ENCODE measurements at regions not wholly inside any gene's neighbourhood (a gene's known extent, or its start where the extent isn't known, plus 50 kb on each side); places are given as distances from the start of the nearest gene placed in this dataset.
A peak's percentile ranks its signal among the peaks of the same experiment; 100 is the strongest.
"Not testable (repeated sequence)": the region's sequence is repeated elsewhere in the genome, so short reads cannot be mapped to it uniquely, and the experiment has no call there.

DNA sequence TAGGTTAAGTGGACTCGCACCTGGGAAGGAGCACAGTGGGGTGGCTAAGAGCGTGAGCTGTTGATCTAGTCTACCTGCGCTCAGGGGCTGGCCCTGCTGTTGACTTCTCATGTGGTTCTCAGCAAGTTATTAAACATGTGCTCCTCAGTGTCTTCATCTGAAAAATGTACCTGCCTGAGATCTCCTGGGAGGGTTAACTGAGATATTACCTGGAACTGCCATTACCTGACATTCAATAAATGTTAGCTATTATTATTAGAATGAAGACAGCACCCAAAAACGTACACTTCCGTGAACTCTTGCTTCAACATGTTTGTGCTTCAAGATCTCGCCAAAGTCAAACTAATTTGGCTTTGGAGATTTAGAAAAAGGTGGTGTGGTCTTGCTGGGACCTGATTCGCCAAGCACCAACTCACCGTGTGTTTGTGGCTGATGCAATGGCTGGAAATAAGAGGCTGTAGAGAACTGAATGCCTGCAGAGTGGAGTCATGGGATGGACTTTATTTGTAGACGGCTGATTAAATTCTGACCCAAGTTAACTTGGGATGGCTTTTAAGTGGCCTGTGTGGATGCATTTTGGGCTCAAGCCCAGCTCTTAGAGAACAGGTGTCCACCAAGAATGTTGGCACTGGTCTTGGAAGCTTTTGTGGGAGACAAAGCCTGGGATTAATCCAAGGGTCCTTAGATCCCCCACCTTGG is 692.9 kb downstream of the QKI start:
- DNase-seq (ENCODE audit: low spot score): no peak

GRCh38 chr6:164106345-164106769 is 691.8 kb downstream of the QKI start:
- DNase-seq (ENCODE audit: low spot score): no peak

DNA sequence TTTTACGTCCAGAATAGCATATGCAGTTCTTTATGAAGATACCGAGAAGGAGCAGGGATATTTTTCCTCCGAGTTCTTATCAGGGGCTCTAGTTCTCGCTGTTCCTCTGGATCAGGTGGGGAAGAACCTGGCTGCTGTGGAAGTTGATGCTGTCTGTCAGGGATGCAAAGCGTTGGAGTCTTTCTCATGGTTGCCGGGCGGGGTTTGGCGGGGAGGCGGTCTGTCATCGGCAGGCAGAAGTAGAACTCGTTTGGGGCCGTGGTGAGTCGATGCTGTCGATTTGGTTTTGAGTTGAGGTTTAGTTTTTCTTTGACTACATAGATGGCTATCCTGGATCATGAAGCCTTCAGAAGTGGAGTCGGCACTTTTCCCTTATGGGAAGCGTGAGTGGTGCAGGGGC is 691.2 kb downstream of the QKI start:
- DNase-seq (ENCODE audit: low spot score): no peak

GRCh38 chr6:164104432-164104831 is 689.9 kb downstream of the QKI start:
- no peak for DNase-seq (ENCODE audit: low spot score)

GRCh38 chr6:164102693-164103092 is 688.2 kb downstream of the QKI start:
- DNase-seq (ENCODE audit: low spot score): no peak

DNA sequence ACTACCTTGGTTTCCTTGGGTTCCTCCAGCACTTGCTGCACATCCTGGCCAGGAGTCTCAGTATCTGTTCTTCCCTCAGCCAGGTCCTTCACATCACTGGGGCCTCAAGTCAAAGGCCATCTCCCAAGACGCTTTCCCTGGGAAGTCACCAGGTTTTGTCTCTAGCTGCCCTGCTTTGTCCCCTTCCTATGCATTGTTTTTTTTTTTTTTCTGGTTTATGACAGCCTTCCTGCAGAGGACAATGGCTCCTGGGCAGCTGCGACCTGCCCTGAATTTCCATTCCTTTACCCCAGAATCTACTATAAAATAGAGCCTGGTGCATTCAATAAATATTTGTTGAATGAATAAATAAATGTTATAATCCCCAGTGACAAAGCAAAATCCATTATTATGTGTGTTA is 687.3 kb downstream of the QKI start:
- no peak for DNase-seq (ENCODE audit: low spot score)

GRCh38 chr6:164099269-164099865 is 684.8 kb downstream of the QKI start:
- no peak for DNase-seq (ENCODE audit: low spot score)

GRCh38 chr6:164098857-164099267 is 684.3 kb downstream of the QKI start:
- DNase-seq (ENCODE audit: low spot score): no peak

DNA sequence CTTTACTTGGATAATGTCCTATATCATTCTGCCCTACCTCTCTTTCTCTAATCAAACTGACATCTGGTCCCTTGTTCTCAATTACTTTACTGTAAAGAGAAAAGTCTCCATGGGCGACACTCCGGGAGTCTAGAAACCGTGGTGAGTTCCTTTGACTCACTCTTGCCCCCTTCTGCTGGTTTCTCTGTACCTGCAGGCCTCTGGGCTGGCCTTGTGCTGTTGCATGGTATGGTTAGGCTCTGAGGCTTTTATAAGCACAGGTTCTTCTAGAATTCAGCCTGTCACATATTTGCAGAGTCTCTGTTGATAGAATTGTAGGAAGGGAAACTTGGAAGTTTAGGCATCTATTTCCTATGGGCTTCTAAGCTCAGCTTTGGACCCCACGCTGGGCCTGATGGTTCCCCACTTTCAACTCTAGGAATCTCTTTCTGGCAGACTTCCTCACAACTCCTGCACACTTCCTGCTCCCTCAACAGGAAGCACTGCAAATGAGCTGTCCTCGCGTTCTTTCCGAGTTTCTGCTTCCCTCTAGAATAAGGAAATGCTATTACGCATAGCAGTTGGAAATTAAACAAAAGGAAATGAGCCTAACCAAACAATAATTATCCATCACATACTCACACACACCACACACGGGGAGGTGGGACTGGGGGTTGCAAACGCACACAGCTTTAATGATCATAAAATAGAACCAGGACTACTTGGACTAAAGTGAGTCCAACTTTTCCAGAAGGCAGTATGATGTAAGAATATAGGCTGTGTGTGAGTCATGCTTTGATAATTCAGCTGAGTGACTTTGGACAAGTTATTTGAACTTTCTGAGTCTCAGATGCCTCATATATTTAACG is 683.3 kb downstream of the QKI start:
- DNase-seq (ENCODE audit: low spot score): peak; percentile 18

DNA sequence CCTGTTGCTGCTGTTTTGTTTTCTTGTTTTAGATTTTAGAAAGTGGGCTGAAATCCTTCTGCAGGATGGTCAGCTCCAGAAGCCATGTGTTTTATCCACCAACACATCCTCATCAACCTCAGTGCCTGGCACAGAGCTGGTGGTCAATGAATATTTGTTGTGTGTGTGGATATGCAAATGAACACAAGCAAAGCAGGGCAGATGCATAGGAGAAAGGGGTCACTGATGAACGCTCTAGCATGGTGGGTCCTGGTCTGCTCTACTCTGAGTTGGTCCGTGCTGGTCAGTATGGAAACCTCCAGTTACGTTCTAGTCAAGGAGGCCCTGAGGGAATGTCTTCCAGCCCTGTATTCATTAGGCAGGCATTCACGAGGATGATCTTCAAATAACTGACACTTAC is 682.5 kb downstream of the QKI start:
- DNase-seq (ENCODE audit: low spot score): no peak

GRCh38 chr6:164095056-164095455 is 680.5 kb downstream of the QKI start:
- DNase-seq (ENCODE audit: low spot score): no peak

- no peak for DNase-seq (ENCODE audit: low spot score)
Measured at GRCh38 chr6:164087870-164088269, 673.4 kb downstream of the QKI start.

- no peak for DNase-seq (ENCODE audit: low spot score)
Measured at GRCh38 chr6:164087211-164087610, 672.7 kb downstream of the QKI start.

DNA sequence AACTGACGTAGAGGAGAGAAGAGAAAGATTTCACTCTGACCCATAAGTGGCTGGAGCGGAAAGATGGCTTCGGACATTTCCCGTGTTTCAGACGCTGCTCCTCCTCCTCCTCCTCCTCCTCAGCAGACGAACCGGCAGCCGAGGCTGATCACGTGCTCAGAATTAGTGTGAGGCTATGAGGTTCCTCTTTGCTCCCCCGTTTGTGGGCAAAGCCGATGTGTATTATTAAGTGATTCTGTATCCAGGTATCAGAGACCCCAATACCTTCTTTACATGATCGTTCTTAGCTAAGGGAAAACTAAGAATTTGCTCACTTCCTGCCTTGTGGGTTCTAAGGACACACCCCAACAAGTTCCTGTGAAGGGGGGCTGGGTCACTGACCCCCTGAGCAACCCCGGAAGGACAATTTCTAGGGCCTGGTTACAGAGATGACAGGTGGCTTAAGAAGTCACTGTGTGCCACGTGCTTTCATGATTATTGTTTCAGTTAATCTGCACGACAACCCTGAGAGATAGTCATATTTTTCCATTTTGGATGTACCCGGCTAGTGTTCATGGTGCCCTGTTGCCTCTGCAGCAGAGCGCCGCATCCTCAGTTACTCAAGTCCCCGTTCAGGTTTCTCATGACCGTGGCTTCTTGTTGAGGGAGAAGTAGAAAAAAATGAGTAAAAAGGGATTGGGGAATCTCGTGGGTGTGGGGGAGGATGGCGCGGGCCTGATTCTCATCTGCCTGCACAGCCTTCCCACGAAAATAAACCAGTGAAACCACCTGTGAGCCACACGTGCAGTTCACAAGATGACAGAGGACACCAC is 671.8 kb downstream of the QKI start:
- DNase-seq (ENCODE audit: low spot score): no peak

DNA sequence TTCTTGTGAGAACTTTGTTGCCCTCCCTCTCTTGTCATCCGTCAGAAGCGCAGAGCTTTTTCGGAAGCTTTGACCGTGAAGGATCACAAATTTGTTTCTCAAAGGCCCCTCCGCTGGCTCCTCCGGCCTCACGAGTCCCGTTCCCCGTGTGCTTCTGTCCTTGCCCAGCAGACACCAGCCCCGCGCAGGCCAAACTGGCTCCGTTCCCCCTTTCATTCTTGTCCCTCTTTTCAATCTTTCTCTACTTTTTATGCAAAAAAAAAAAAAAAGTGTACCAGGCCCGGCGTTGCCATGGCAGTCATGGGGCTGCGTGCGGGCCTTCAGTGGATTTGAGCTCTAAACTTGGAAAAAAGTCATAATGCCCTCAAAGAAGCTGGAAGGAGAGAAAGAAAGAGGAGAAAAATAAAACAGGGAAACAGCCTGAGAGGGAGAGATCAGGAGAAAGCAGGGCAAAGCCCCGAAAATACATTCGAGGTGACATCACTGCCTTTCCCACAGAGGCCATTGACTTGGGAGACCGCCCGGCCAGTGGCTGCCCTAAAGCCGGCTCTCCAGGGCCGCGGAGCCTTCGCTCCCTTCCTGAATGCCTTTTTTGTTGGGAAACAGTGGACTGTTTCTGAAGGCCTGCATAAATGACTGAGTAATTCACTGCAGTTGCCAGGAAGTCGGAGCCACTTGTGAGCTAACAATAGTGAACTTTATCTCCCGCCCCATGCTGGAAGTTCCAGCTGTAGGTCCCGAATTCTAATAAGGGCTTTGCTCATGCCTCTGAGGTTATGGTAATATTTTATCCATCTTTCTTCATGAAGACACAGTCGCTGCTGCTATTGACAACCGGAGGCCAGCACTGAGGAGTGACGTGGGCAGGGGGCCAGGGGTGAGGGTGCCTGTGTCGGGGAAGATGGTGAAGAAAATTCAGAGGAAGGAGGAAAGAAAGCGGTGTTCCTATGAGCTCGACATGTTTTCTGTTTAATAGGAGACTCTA is 670.9 kb downstream of the QKI start:
- DNase-seq (ENCODE audit: low spot score): no peak

DNA sequence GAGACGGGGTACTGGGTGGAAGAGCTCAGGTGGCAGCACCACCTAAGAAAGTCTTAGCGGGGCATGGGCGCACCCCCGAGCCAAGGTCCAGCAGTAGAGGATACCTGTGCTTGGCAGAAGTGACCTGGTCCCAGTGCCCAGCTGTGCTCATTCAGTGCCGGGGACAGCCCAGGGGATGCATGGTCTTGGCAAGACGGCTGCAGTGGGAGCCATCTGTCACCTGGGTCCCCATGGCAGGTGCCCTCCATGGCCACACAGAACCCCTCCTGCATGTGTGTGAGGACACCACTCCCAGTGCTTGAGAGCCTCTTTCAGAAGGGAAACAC is 664.7 kb downstream of the QKI start:
- no peak for DNase-seq (ENCODE audit: low spot score)

DNA sequence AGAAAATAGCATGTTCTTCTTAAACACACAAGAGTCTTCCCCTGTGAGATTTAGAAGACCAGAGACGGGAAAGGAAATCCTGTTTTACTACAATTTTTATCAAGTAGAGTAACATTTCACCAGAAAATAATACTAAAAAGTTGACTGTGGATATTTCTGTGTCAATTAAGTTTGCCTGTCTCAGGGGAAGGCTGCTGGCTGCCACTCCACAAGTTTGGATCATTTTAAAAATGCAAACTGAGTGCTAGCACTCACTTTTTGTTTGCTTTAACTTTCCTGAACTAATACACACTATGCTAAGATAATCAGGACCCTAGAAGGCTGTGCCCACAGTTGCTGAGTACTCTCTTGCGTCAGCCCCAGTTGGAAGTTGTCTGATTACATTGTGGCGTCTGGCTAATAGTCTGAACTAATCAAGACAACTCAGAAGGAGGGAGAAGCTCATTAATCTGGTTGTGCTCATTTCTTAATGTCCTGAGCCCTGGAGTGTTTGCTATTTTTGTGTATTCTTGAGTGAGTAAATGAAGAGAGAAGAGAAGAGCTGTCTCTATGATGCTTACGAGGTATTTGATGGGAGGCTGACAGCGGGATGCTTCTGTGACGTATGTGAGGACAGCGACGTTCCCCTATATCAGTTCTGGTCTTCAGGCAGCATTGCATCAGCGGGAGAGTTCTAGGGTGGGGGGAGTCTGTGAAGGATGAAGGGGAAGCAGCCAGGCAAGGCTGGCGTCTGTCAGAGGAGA is 664.2 kb downstream of the QKI start:
- no peak for DNase-seq (ENCODE audit: low spot score)

DNA sequence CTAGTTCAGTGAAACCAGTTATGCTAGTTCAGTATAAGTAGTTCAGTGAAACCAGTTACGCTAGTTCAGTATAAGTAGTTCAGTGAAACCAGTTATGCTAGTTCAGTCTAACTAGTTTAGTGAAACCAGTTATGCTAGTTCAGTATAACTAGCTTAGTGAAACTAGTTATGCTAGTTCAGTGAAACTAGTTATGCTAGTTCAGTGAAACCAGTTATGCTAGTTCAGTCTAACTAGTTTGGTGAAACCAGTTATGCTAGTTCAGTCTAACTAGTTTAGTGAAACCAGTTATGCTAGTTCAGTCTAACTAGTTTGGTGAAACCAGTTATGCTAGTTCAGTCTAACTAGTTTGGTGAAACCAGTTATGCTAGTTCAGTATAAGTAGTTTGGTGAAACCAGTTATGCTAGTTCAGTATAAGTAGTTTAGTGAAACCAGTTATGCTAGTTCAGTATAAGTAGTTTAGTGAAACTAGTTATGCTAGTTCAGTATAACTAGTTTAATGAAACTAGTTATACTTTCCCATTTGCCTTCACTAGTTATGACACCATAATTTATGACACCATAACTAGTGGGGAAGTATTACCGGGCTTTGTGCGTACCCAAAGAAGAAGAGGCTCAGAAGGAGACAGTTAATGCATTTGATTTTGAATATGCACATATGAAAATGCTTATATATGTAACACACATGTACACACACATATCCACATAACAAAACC is 662.5 kb downstream of the QKI start:
- not testable (repeated sequence) for DNase-seq (ENCODE audit: low spot score)

DNA sequence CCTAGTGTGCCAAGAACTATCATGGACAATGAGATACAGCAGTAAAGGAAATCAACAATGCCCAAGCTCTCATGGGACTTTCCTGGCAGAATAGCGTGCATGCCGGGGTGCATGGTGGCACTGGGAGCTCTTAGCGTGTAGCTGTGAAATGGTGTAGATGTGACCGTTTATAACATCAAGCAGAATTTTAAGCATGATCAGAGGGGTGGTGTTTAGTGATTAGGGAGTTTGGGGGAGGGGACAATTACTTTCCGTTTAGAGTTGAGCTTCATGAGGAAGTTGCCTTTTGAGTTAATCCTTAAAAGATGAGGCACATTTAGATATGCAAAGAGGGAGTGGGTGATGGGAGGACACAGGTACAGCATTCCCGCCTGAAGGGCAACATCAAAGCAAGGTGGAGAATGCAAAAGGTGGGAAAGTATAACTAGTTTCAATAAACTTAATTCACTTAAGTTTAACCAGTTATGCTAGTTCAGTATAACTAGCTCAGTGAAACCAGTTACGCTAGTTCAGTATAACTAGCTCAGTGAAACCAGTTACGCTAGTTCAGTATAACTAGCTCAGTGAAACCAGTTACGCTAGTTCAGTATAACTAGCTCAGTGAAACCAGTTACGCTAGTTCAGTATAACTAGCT is 661.6 kb downstream of the QKI start:
- DNase-seq (ENCODE audit: low spot score): no peak

Data from RKO (cell line).